ENCODE measurements at regions not wholly inside any gene's neighbourhood (a gene's known extent, or its start where the extent isn't known, plus 50 kb on each side); places are given as distances from the start of the nearest gene placed in this dataset.

DNA sequence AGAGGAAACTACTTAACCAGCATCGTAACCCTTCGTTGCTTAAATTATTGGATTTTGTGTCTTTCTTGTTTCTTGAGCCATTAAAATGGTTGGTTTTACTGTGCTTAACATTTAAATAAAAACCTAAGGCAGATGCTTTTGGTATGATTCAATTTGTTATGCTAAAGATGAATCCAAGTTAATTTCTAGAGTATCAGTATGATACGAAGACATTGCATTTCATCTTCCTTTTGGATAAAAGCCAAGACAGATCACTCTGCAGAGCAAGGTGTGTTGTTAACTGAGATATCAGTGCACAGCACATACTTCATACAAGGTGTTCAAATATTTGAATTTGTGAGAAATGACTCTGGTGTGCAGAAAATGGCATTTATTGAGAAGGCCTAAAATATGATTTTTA is 480.5 kb downstream of the PCNX1 start:
- TF ChIP-seq CTCF (IDR thresholded peaks at IDR 0.05; ENCODE audit: insufficient read depth, low read length): no peak
- TF ChIP-seq GABPA (IDR thresholded peaks at IDR 0.05; ENCODE audit: low read depth): no peak
- TF ChIP-seq, protein P1, sequence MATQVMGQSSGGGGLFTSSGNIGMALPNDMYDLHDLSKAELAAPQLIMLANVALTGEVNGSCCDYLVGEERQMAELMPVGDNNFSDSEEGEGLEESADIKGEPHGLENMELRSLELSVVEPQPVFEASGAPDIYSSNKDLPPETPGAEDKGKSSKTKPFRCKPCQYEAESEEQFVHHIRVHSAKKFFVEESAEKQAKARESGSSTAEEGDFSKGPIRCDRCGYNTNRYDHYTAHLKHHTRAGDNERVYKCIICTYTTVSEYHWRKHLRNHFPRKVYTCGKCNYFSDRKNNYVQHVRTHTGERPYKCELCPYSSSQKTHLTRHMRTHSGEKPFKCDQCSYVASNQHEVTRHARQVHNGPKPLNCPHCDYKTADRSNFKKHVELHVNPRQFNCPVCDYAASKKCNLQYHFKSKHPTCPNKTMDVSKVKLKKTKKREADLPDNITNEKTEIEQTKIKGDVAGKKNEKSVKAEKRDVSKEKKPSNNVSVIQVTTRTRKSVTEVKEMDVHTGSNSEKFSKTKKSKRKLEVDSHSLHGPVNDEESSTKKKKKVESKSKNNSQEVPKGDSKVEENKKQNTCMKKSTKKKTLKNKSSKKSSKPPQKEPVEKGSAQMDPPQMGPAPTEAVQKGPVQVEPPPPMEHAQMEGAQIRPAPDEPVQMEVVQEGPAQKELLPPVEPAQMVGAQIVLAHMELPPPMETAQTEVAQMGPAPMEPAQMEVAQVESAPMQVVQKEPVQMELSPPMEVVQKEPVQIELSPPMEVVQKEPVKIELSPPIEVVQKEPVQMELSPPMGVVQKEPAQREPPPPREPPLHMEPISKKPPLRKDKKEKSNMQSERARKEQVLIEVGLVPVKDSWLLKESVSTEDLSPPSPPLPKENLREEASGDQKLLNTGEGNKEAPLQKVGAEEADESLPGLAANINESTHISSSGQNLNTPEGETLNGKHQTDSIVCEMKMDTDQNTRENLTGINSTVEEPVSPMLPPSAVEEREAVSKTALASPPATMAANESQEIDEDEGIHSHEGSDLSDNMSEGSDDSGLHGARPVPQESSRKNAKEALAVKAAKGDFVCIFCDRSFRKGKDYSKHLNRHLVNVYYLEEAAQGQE (IDR thresholded peaks at IDR 0.05; ENCODE audit: insufficient replicate concordance, low read depth): no peak
- no peak for TF ChIP-seq POLR2AphosphoS5 (IDR thresholded peaks at IDR 0.05; ENCODE audit: low read depth)
- no peak for TF ChIP-seq SPI1 (IDR thresholded peaks at IDR 0.05; ENCODE audit: borderline replicate concordance, low read depth)
